ENCODE measurements at regions not wholly inside any gene's neighbourhood (a gene's known extent, or its start where the extent isn't known, plus 50 kb on each side); places are given as distances from the start of the nearest gene placed in this dataset.
"Not testable (repeated sequence)": the region's sequence is repeated elsewhere in the genome, so short reads cannot be mapped to it uniquely, and the experiment has no call there.

DNA sequence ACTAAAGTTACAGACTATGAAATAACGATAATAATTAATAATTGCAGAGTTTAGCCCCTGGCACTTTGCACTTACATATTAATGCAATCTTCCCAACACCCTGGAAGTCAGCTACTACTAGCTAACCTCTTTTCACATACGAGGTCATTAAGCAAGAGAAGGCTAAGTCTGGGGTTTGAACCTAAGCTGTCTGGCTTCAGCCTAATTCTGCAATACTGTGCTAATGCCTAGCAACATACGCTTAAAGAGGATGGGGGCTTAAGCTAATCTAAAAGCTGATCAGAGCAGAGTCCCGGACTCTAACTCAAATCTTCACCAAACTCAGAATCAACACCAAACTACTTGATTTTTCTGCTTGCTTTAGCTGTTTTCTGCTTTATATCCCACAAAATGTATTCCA lies 168.7 kb upstream of the GNAI1 start:
- no peak for DNase-seq (ENCODE audit: low spot score in 2 of 2)
- FAIRE-seq: no peak

DNA sequence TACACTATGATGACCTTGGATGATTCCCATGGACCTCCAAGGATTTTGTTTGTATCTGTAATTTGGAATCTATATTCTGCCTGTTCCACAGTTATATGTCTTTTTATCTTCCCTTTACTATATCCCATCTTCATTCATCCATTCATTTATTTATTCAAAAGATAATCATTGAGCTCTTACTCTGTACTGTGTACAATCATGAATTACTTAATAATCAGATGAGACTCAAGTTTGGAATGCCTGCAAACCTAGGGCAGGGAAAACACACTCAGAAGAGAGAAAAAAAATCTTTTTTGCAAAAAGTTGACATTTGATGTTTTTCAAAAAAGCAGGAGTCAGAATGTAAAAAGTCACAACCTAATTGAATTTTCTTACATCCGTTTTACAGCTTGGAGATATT lies 170.2 kb upstream of the GNAI1 start:
- FAIRE-seq (no peak), DNase-seq (ENCODE audit: low spot score in 2 of 2) (no peak)

DNA sequence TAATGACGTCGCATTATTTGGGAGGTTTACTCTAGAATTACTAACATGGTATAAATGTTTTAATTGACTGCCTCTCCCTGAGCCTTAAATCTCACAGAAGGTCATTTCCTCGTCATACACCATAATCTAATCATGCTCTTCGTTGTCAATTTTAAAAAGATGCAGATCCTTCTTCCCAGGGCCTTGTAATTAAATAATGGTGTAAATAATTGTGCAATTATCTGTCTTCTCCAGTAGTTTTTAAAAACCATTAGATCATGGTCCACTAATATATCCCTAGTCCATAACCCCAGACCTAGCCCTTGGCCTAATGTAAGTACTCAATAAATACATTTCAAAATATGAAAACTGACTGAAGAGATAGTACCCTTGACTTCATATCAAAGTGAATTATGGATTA lies 181.5 kb upstream of the GNAI1 start:
- FAIRE-seq: no peak
- DNase-seq (ENCODE audit: low spot score in 2 of 2): no peak

DNA sequence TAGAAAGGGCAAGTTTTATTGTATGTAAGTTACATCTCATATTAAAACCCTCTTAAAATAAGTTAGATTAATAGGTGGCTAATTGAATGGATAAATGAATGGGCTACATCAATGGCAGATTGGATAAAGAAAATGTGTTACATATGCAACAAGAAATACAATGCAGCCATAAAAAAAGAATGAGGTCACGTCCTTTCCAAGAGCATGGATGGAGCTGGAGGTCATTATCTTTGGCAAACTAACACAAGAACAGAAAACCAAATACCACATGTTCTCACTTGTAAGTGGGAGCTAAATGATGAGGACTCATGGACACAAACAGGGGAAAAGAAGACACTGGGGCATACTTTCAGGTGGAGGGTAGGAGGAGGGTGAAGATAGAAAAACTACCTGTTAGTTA lies 182.2 kb upstream of the GNAI1 start:
- DNase-seq (ENCODE audit: low spot score in 2 of 2) (no peak), FAIRE-seq (no peak)

DNA sequence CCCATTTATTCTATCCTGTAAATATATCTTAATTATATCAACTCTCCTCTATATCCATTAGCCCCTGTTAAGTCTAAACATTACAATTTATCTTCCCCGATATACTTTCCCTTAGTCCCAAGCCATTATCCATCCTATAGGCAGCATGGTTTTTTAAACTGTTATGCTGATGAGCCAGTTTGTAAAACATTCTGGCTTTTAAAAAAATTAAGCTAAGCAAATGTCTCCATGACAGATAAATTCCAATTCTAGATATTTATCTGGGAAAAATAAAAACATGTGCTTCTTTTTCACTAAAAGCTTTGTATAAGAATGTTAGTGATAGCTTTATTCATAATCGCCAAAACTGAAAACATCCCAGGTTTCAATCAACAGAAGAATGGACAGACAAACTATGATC lies 183.2 kb upstream of the GNAI1 start:
- no peak for FAIRE-seq
- DNase-seq (ENCODE audit: low spot score in 2 of 2): no peak

DNA sequence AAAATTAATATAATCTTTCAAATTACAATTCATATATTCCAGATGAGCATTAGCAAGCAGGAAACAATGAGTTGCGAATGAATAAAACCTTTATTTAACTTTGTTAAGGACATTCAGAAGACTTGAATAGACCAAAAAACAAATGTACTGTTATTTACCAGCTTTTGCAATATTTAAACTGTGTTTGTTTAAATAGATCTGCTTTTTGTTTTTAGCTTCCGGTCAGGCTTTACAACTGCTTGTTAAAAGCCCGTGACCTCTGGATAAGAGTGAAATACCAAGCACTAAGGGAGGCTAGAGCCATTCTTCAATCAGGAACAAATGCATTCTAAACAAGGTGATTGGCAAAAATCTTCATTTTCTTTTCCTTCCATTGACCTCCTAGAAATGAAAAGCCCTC lies 184.9 kb upstream of the GNAI1 start:
- FAIRE-seq: no peak
- no peak for DNase-seq (ENCODE audit: low spot score in 2 of 2)

DNA sequence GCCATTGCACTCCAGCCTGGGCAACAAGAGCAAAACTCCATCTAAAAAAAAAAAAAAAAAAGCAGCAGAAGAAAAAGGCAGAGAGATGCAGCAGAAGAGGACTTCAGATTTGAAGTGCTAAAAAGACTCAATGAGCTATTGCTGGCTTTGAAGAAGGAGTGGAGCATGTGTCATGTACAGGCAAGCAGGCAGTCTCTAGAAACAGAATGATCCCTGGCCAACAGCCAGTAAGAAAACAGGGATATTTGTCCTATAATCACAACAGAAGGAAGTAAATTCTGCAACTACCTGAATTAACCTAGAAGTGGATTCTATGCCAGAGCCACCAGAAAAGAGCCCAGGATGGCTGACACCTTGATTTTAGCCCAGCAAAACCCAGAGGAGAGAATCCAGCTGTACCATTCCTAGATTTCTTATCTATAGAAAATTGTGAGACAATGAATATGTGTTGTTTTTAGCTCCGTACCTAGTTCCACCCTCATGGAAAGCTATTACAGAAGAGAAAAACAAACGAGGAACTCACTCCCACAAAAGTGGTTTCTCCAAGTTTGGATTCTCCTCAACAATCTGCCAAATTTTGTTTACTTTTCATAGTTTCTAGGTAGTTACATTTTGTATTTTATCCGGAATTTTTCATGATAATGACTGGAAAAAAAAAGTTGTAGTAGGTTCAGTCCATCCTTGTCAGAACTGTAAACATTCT lies 198.2 kb upstream of the GNAI1 start:
- FAIRE-seq (no peak), DNase-seq (ENCODE audit: low spot score in 2 of 2) (no peak)

DNA sequence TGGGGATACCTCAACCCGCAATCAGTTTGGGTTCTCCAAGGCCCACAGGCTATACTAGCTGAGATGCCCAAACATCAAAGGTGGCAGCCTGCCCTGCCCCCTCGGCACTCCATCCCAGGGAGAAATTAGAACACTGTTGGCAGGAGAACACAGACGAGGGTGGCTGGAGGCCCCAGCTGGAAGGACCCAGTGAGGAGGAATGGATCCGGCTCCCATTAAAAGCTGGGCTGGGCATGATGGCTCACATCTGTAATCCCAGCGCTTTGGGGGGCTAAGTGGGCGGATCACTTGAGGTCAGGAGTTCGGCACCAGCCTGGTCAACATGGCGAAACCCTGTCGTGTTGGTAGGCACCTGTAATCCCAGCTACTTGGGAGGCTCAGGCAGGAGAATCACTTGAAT lies 199.9 kb upstream of the GNAI1 start:
- FAIRE-seq (no peak), DNase-seq (ENCODE audit: low spot score in 2 of 2) (no peak)

DNA sequence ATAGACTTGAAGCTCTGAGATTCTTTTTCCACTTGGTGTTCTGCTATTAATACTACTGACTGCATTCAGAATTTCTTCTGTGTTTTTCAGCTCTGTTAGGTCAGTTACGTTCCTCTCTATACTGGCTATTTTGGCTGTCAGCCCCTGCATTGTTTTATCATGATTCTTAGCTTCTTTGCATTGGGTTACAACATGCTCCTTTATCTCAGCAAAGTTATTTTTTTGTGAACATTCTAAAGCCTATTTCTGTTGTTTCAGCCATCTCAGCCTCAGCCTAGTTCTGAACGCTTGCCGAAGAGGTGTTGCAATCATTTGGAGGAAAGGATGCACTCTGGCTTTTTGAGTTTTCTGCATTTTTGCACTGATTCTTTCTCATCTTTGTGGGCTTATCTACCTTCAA lies 201.5 kb upstream of the GNAI1 start:
- no peak for DNase-seq (ENCODE audit: low spot score in 2 of 2)
- FAIRE-seq: no peak

DNA sequence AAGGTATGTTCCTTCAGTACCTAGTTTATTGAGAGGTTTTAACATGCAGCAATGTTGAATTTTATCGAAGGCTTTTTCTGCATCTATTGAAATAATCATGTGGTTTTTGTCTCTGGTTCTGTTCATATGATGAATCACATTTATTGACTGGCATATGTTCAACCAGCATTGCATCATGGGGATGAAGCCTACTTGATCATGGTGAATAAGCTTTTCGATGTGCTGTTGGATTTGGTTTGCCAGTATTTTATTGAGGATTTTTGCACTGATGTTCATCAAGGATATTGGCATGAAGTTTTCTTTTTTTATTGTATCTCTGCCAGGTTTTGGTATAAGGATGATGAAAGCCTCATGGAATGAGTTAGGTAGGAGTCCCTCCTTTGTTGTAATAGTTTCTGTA lies 204.0 kb upstream of the GNAI1 start:
- FAIRE-seq (no peak), DNase-seq (ENCODE audit: low spot score in 2 of 2) (no peak)

DNA sequence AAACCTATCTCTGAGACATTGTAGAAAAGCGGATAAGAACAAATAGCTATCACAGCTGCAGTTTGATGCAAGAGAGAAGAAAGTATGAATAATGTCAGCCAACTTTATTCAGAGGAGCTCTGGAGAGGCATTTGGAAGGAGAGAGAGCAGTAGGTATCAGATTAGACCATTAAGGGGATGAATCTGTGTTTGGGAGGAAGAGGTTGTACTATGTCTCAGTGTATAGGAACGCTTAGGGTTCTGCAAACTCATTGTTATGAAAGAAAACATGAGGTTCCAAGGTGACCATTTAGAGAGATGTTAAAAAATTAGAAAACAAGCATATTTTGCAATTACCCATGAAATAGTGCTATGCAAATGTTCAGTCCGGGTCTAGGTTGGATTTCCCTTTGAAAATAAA lies 207.5 kb upstream of the GNAI1 start:
- DNase-seq (ENCODE audit: low spot score in 2 of 2) (no peak), FAIRE-seq (no peak)

DNA sequence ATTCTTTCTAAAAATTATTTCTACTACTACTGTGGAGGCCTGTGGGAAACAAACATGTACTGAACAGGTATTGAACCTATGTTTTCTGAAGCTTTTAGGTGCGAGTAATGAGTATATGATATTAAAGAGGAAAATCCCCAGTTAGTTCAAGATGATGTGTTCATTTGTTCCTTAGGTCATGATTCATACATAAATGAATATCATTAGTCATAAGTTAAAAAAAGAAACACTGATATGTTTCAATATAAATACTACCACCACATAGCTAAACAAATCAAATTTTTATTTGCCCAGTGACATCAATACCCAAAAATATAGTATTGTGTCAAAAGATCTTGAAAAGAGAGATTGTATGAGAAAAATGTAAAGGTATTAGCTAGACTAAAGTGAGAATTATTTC lies 210.7 kb upstream of the GNAI1 start:
- DNase-seq (ENCODE audit: low spot score in 2 of 2): no peak

DNA sequence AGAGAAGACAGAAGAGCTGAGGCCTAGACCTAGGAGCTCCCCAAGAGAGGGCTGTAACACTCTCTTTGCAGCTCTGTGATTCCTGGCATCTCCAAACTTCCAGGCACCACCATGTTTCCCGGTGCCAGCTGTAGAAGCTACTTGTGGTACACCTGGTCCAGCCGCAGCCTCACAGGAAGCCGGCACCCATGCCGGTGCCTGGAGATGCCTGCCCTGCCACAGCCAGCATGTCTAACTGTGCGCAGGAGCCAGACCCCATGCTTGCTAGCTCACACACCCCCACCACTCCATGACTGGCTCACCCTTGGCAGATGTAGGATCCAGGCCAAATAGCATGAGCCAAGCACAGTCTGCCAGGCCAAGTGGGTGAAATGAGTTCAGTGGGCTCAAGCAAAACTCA lies 211.7 kb upstream of the GNAI1 start:
- DNase-seq (ENCODE audit: low spot score in 2 of 2) (no peak), FAIRE-seq (no peak)

More for the DNA sequence above, 210.7 kb upstream of the GNAI1 start:
- no peak for FAIRE-seq

DNA sequence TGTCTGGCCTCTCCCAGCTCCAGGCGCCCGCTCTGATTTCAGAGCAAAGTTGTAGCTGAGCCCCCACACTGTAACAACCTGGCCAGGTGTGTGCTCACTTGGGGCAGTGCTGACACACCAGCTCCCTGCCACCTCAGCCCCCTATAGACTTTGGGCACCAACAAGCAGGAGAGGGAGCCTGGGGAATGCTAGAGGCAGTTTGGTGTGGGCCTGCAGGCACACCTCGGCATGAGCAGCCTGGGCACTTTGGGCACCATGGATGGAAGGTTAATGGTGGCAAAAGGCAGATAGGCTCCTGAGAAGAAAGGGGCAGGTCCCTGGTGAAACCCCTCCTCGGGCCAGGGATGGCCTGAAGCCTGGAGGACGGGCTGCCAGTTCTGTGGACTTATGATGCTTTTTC lies 212.7 kb upstream of the GNAI1 start:
- DNase-seq (ENCODE audit: low spot score in 2 of 2) (no peak), FAIRE-seq (no peak)

DNA sequence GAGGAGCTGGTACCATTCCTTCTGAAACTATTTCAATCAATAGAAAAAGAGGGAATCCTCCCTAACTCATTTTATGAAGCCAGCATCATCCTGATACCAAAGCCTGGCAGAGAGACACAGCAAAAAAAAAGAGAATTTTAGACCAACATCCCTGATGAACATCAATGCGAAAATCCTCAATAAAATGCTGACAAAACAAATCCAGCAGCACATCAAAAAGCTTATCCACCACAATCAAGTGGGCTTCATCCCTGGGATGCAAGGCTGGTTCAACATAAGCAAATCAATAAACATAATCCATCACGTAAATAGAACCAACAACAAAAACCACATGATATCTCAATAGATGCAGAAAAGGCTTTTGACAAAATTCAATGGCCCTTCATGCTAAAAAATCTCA lies 216.0 kb upstream of the GNAI1 start:
- DNase-seq (ENCODE audit: low spot score in 2 of 2); FAIRE-seq: not testable (repeated sequence)

DNA sequence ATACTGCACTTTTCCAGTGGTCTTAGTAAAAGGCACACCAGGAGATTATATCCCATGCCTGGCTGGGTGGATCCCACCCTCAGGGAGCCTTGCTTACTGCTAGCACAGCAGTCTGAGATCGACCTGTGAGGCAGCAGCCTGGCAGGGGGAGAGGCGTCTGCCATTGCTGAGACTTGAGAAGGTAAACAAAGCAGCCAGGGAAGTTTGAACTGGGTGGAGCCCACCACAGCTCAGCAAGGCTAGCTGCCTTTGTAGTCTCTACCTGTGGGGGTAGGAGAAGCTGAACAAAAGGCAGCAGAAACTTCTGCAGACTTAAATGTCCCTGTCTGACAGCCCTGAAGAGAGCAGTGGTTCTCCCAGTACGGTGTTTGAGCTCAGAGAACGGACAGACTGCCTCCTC lies 219.3 kb upstream of the GNAI1 start:
- FAIRE-seq; DNase-seq (ENCODE audit: low spot score in 2 of 2): not testable (repeated sequence)

DNA sequence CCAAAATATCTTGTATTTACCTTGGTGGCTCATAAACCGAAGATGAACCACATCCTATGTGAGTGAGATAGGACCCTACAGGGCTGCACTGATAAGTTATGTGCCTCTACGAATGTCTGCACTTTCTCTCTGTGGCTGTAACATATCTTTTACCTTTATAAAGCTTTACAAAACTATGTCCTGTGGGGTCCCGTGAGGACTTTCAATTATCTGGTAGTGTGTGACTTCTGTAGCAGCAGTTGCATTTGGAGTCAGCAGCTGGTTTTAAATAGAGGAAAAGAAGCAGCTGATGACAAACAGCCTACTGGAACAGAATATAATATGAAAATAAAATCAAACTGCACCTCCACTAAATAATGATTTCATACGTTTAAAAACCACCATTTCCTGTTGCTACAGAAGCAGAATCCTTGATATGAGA lies 222.4 kb upstream of the GNAI1 start:
- DNase-seq (ENCODE audit: low spot score in 2 of 2): no peak
- no peak for FAIRE-seq

DNA sequence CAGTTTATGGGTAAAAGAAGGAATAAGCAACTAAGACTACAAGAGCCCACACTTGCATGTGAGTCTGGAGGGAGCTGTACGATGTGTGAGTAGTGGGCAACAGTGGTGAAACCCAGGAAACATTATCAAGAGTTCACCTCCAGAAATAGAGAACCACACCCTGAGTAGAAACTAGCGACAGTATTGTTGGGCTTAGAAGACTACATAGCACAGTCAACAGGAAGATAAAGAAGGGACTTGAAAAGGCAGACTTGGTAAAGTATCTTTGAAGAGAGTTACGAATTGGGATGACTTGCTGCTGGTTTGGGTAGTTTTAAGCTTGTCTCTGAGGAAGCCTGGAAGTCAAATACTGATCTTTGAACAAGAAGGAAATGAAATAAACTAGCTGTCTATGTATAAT lies 223.2 kb upstream of the GNAI1 start:
- FAIRE-seq (no peak), DNase-seq (ENCODE audit: low spot score in 2 of 2) (no peak)

DNA sequence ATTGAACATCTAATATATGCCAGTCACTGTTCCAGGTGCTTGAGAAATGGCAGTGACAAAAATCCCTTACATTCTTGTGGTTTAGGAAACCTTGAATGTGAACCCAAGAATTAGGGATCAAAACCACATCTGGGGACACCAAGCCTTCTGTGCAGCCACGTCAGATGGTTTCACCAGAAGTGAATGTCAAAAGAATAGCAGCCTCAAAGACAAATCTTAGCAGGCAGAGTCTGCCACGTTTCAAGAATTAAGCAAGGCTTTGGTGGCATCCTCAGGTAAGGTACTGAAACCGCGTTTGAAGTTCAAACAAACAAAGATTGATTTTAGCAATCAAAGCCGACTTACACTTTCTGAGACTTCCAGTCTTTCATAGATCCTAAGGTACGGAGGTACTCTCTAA lies 225.5 kb upstream of the GNAI1 start:
- FAIRE-seq (no peak), DNase-seq (ENCODE audit: low spot score in 2 of 2) (no peak)

DNA sequence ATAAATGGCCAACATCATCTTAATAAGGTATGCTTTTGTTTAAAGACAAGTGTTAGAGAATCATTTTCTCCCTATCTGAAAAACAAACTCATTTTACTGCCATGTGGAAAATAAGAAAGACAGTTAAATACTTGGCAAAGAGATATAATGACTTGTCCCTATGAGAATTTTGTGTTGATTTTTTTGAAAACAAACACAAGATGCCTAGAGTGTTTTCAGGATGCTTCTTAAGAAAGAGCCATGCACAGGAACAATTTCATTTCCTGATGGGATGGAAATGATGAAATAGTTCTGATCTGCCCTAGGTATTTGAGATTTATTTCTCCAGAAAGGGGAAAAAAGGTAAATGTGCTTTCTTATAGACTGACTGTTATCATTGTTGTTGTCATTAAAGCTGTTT lies 237.5 kb upstream of the GNAI1 start:
- FAIRE-seq: no peak
- no peak for DNase-seq (ENCODE audit: low spot score in 2 of 2)

DNA sequence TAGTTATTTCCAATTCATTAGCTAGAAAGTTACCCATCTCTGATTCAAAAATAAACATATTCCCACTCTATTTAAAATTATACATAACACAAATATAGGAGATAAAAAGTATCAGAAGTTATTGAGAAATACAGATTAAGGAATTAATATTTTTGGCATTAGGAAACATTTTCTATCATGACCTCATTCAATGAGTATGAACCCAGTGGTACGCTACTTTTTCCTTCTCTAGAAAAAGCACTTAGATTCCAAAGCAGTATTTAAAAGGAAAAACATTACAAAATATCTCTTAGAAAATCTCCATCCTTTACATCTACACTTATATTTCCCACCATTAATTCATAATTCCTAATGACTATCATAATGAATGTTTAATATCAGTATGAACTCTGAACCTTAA lies 240.6 kb upstream of the GNAI1 start:
- DNase-seq (ENCODE audit: low spot score in 2 of 2) (no peak), FAIRE-seq (no peak)

DNA sequence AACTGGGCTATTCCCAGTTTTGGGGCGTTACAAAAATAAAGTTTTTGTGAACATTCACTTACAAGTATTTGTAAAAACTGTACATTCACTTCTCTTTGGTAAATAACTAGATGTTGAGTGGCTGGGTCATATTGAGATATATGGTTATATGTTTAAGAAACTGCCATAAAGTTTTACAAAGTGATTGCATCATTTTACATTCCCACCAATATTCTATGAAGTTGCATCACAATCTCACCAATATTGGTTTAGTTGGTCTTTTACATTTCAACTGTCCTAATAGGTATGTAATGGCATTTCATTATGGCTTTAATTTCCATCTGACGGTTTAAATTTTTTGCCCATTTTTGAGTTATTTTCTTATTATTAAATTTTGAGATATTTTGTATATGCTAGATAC lies 251.7 kb upstream of the GNAI1 start:
- DNase-seq (ENCODE audit: low spot score in 2 of 2) (no peak), FAIRE-seq (no peak)

DNA sequence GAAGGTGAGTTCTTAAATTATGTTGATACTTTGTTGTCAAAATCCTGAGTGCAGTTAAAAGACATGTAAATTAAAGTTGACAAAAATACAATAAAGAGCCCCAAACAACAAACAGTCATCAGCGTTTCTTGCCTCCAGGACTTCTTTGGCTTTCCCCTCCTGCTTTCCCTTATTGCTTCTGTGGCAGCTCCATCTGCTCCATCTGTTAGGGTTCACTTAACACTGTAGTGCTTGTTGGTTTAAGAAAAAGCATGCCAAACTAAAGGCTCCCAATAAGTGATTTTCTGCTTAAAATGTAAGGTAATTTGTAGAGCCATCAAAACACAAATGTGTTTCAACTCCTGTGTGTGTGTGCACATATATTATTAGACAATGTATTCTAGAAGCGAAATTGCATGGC lies 254.3 kb upstream of the GNAI1 start:
- FAIRE-seq (no peak), DNase-seq (ENCODE audit: low spot score in 2 of 2) (no peak)

Measured in frontal cortex (tissue), 3 donors.